ENCODE measurements at regions not wholly inside any gene's neighbourhood (a gene's known extent, or its start where the extent isn't known, plus 50 kb on each side); places are given as distances from the start of the nearest gene placed in this dataset.

GRCh38 chr13:89737051-89737450 lies 1610.4 kb upstream of the MIR17HG start:
- TF ChIP-seq, protein P1, sequence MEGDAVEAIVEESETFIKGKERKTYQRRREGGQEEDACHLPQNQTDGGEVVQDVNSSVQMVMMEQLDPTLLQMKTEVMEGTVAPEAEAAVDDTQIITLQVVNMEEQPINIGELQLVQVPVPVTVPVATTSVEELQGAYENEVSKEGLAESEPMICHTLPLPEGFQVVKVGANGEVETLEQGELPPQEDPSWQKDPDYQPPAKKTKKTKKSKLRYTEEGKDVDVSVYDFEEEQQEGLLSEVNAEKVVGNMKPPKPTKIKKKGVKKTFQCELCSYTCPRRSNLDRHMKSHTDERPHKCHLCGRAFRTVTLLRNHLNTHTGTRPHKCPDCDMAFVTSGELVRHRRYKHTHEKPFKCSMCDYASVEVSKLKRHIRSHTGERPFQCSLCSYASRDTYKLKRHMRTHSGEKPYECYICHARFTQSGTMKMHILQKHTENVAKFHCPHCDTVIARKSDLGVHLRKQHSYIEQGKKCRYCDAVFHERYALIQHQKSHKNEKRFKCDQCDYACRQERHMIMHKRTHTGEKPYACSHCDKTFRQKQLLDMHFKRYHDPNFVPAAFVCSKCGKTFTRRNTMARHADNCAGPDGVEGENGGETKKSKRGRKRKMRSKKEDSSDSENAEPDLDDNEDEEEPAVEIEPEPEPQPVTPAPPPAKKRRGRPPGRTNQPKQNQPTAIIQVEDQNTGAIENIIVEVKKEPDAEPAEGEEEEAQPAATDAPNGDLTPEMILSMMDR (conservative IDR thresholded peaks at IDR 0.05; ENCODE audit: low read depth, low read length), result no peak
- no peak for TF ChIP-seq SMC3 (IDR thresholded peaks at IDR 0.05; ENCODE audit: low read depth, low read length)
- no peak for TF ChIP-seq CHD1 (IDR thresholded peaks at IDR 0.05; ENCODE audit: low read depth, low read length)
- TF ChIP-seq POLR2A (IDR thresholded peaks at IDR 0.05; ENCODE audit: low read depth, low read length), result no peak
- TF ChIP-seq ELK1 (IDR thresholded peaks at IDR 0.05; ENCODE audit: borderline replicate concordance, low read depth, low read length), result no peak
- no peak for TF ChIP-seq RCOR1 (IDR thresholded peaks at IDR 0.05; ENCODE audit: insufficient replicate concordance, low read length)
- TF ChIP-seq MAFK (IDR thresholded peaks at IDR 0.05; ENCODE audit: low read depth, low read length), result no peak
- no peak for TF ChIP-seq BHLHE40 (IDR thresholded peaks at IDR 0.05; ENCODE audit: low read depth, low read length)
- TF ChIP-seq RAD21 (IDR thresholded peaks at IDR 0.05; ENCODE audit: low read length), result no peak
- no peak for TF ChIP-seq CEBPB (IDR thresholded peaks at IDR 0.05; ENCODE audit: low read depth, low read length)
- no peak for TF ChIP-seq MXI1 (IDR thresholded peaks at IDR 0.05; ENCODE audit: borderline replicate concordance, low read depth, low read length)
- no peak for TF ChIP-seq MAZ (IDR thresholded peaks at IDR 0.05; ENCODE audit: borderline replicate concordance, low read depth, low read length)
- TF ChIP-seq USF2 (IDR thresholded peaks at IDR 0.05; ENCODE audit: low read depth, low read length), result no peak
- TF ChIP-seq RFX5 (IDR thresholded peaks at IDR 0.05; ENCODE audit: low read depth, low read length), result no peak

Data from IMR-90 (cell line).